ENCODE measurements at regions not wholly inside any gene's neighbourhood (a gene's known extent, or its start where the extent isn't known, plus 50 kb on each side); places are given as distances from the start of the nearest gene placed in this dataset.
"Not testable (repeated sequence)": the region's sequence is repeated elsewhere in the genome, so short reads cannot be mapped to it uniquely, and the experiment has no call there.

DNA sequence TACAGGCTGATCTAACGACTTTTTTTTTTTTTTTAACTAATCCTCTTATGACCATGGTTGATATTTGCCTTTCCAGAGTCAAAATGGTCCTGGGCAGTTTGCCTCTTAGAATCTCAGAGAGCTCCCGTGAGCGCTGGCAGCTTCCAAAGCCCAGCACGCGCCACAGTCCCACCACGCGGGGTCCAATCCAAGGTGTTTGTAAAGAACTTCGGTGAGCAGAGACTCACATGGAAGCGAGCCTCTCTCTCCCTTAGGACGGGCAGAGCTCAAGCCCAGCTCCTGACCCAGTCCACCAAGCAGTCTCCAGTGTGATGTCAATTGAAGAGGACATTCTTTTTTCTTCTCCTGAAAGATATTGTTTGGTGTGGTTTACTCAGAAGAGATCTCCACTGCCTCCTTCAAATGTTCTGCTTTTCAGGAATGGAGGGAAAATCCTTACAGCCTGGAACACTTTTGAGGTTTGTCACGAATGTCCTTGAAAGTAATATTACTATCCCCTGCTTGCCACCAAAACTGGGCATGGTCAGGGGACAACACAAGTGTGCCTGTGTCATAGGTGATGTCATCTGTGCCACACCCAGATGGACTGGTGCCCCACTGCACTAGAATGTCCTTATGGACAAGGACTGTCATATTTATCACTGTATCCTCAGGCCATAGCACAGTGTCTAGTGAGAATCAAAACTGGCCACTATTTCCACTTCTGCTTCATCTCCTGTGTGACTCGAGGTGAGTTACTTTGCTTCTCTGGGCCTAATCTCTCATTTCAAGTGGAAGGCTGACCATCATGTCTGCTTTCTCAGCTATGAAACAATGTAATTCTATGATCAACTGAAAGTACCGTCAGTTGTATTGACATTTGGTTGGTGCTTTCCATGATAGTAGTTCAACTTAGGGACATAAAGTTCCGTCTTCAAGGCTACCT, 97.4 kb upstream of the EDEM3 start:
- no peak for DNase-seq

GRCh38 chr1:184843732-184844495, 89.3 kb upstream of the EDEM3 start:
- DNase-seq: peak; percentile 60

DNA sequence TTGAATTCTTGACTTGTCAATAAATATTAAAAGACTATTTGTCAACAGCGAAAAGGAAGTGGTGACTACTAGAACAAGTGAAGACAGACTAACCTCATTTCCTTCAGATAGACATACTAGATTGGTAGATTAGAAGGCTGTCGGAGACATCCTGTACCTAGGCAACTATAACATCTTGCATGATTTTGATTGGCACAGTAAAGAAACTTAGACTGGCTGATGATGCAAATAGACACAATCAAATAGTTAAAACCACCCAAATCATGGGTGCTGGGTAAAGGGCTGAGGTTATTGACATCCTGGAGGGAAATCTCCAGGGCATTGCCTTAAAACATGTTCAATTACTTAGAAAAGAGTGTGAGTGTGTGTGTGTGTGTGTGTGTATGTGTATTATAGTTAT, 85.9 kb upstream of the EDEM3 start:
- peak; percentile 41 for DNase-seq

DNA sequence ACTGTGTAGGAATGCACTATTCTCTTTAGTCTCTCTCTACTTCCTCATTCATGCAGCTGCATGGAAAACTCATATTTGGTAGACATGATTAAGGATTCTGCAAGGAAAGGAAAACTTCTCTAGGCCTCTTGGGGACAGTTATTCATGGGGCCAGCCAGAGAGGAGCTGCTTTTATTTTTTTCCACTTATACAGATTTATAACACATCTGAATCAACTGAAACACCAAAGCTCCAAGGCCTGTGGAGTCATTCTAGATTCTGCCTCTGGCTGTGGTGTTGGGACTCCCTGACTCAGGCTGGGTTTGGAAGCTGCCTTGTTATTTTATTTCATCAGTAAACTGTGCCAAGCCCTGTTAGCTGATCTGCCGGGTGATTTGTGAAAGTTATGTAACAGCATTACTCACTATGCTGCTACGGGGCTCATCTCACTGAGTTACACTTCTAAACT, 83.9 kb upstream of the EDEM3 start:
- peak; percentile 11 for DNase-seq

GRCh38 chr1:184836934-184837895, 82.6 kb upstream of the EDEM3 start:
- DNase-seq: no peak

- no peak for DNase-seq
These were observed 81.5 kb upstream of the EDEM3 start for GRCh38 chr1:184836141-184836540.

- not testable (repeated sequence) for DNase-seq
These were observed 79.3 kb upstream of the EDEM3 start for GRCh38 chr1:184833994-184834393.

GRCh38 chr1:184832517-184832916, 77.9 kb upstream of the EDEM3 start:
- DNase-seq: no peak

- not testable (repeated sequence) for DNase-seq
These were observed 74.8 kb upstream of the EDEM3 start for GRCh38 chr1:184829496-184829895.

DNA sequence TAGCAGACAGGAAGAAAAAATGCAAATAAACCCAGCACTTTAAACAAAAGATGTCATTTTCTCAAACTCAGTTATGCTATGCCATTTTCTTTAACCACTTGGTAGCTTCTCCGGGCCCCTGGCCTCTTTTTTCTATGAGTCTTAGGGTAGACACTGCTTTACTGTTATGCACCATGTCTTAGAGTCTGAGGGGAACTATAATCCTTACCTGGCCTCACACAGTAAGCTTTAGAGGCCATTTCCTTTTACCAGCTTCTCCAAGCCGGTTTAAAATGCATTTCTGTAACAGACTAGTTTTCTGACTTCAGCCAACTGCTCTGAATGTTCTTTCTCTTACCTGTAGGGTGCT, 73.7 kb upstream of the EDEM3 start:
- DNase-seq: no peak

GRCh38 chr1:184827600-184828368, 73.1 kb upstream of the EDEM3 start:
- no peak for DNase-seq

- no peak for DNase-seq
These were observed 71.3 kb upstream of the EDEM3 start for GRCh38 chr1:184826001-184826400.

DNA sequence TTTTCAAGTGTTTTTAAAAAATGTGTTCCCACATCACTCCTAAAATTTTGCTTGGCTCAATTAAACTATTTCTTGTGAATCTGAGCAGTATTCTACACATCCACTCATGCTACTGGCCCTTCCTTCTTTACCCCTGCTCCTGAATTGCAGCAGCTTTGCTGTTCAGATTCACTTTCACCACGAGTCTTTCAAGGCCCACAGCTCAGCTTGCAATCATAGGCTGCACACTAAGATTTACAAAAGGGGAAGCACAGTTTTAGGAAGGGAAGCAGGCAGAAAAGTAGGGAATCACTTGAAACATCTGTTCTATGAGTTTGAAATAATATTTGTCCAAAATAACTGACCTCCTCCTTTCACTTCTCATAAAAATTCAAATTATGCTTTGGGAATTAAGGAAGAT, 70.9 kb upstream of the EDEM3 start:
- DNase-seq: no peak

DNA sequence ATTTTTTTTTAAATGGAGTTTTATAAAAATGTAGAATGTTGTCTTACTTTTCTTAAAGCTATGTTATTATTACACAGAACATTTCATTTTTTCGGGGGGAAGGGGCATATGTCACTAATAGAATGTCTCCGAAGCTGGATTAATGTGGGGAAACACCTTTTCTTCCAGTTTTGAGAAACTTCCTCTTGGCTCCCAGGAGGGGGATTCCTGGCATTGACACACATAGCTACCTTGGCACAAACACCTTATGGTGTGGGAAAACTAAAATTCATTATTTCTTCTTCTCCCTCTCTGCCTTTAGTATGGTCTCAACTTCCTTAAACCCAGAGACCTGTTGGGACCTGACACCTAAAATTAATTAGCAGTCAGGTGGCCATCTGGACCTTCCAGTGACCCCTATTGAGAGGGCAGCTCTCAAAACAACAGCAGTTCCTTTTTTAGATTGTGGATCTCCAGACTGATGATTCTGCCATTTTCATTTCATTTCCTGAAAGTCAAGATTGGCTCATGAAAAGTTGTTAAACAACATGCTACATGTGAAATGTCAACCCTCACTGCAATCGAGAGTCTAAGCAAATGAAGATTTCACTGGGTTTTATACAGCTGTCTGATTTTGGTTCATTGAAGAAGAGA, 70.1 kb upstream of the EDEM3 start:
- no peak for DNase-seq

DNA sequence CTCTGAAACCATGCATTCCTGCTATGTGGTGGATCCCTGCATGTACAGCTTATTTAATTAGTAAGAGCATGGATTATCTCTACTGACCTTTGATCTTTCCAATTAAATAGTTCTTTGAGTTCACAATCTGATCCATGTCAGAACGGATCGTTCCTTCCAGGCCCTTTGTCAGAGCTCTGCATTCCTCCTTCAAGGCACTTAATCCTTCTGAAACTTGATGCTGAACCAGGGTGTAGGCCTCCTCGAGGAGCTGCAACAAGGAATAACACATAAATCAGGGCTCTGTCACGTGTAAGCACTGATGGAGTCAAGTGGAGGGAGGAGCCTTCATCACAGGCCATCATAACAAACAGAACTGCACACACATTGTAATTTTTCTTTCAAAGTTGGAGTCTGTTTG, 68.4 kb upstream of the EDEM3 start:
- no peak for DNase-seq

DNA sequence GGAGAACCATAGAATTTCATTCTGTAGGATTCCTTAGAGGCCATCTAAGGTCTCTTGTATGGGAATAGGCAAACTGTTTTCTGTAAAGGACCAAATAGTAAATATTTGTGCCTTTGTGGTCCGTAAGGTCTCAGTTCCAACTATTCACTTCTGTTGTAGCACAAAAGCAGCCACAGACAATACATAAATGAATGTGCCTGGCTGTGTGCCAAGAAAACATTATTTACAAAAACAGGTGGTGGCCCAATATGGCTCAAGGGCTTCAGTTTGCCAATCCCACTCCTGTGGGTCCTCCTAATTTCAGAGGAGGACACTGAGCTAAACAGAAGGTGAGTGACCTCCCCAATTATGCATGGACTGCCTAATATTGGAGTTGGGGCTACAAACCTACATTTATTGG, 67.6 kb upstream of the EDEM3 start:
- DNase-seq: no peak

GRCh38 chr1:184821658-184822057, 67.0 kb upstream of the EDEM3 start:
- DNase-seq: no peak

DNA sequence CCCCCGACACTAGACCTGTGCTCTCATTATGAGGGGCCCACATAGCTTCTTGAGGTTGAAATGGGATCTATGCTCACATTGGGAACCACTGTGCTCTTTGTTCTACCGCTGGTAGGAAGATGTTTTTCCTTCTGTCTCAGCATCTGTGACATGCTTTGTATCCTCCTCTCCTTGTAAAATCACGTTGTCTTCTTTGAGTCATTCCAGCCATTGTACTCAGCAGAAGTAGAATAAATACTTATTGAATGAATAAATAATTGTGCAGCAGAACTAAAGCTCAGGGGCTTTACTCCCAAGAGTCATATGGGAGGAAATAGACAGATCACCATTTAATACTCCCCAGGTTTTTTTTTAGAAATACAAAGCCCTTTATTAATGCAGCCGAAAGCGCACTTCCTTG, 66.3 kb upstream of the EDEM3 start:
- no peak for DNase-seq

GRCh38 chr1:184820218-184820750, 65.6 kb upstream of the EDEM3 start:
- no peak for DNase-seq

GRCh38 chr1:184818646-184819045, 64.0 kb upstream of the EDEM3 start:
- no peak for DNase-seq

DNA sequence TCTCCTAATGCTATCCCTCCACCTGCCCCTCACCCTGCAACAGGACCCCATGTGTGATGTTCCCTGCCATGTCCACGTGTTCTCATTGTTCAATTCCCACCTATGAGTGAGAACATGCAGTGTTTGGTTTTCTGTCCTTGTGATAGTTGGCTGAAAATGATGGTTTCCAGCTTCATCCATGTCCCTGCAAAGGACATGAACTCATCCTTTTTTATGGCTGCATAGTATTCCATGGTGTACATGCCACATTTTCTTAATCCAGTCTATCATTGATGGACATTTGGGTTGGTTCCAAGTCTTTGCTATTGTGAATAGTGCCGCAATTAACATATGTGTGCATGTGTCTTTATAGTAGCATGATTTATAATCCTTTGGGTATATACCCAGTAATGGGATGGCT, 62.3 kb upstream of the EDEM3 start:
- DNase-seq: not testable (repeated sequence)
